NCI-H2171 treated with DMSO at 0.1 percent for 48 hours (cell line): ENCODE measurements at regions not wholly inside any gene's neighbourhood (a gene's known extent, or its start where the extent isn't known, plus 50 kb on each side); places are given as distances from the start of the nearest gene placed in this dataset.
"Not testable (repeated sequence)": the region's sequence is repeated elsewhere in the genome, so short reads cannot be mapped to it uniquely, and the experiment has no call there.

ENCODE experiments used
- DNase-seq: peaks from one replicate; lab custom pipeline; 2025; lab: John Stamatoyannopoulos, UW

GRCh38 chr11:71126401-71126800 lies 126.0 kb downstream of the SHANK2 start:
- not testable (repeated sequence) for DNase-seq

DNA sequence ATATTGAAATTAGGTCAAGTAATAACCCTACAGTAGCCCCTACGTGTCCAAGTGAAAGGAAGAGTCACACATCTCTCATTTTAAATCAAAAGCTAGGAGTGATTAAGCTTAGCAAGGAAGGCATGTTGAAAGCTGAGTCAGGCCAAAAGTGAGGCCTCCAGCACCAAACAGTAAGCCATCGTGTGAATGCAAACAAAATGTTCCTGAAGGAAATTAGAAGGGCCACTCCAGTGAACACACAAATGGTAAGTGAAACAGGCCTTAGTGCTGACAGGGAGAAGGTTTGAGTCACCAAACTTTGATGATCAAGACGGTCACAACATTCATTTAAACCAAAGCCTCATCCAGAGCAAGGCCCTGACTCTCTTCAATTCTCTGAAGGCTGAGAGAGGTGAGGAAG lies 127.2 kb downstream of the SHANK2 start:
- DNase-seq, result no peak

- no peak for DNase-seq
These were observed 128.2 kb downstream of the SHANK2 start for GRCh38 chr11:71124127-71124526.

DNA sequence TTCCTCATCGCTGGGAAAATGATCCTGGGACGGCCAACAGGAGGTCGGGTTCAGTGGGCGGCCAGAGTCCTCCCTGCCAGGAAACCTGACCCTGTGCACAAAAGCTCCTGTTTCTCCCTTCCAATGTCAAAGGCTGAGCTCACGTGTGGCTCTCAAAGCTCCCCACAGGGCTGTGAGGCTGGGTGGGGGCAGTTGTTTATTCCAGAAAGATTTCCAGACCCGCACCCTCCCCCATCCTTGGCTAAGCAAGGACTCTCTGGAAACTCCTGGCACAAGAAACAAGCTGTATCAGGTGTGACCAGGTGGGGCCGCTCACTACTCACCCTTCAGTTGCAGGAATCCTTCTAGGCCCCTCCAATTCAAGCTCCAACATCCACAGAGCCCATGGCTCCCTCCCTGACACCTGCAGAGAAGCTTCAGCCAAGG lies 131.9 kb downstream of the SHANK2 start:
- DNase-seq, result peak; percentile 4

DNA sequence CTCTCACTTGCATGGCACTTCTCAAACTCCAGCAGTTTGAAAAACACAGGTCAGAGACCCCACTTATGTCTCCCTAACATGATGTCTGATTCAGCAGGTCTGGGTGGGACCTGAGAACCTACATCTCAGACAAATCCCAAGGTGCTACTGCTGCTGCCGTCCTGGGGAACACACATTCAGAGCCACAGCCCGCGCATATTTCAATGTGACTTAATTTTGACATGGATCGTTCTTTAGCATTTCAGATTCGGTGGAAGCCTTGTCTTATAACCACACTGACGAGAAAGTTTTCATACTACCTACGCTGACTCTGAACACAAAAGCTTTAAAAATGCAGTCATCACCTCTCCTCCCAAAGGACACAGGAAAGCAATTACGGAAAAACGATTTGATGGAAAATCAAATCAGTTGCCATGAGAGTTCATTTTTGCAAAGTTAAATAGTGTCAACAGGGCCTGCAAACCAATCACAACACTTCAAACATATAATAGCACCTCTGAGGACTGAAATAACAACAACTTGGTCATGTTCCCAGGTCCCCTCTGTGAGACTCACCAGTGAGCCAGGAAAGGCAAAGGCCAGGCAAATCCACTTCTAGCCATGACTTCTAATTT lies 132.6 kb downstream of the SHANK2 start:
- no peak for DNase-seq

DNA sequence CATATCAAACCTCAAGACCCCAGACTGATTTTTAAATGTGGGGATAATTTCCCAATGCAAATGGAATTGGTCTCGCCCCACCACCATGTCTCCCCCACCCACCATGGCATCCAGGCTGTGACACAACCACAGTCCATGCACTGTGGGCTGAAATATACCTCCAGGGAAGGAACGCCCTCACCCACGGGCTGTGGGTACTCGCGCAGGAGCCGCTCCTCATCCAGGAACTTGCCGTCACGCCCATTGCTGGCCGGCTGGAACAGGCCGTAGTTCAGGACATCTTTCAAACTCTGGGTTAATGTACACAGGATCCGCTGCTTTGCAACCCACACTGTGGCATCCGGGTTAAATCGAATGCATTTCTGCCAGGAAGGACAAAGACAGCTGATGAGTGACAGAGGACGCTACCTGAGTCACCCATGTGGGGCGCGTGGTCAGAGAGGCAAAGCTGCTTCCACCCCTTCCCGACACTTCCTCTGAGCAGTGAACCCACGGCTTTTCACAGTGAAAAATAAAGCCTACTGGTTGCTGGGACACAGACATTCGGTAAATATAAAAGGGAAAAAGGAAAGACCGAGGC lies 133.6 kb downstream of the SHANK2 start:
- no peak for DNase-seq

DNA sequence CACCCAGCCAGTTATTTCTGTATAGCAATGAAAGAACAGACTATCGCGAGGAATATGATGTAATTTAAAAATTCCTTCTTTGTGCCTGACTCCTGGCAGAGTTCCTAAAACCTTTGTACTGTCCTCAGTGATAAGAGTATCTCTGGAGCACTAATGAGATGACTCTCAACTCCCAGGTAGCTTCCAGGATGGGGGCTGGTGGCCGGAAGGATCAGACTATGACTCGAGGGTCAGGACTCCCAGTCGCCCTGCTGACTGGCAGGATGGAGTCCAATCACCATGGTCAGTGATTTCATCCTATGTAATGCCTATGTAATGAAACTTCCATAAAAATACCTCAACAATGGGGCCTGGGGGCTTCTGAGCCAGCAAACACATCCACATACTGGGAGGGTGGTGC lies 135.1 kb downstream of the SHANK2 start:
- no peak for DNase-seq

DNA sequence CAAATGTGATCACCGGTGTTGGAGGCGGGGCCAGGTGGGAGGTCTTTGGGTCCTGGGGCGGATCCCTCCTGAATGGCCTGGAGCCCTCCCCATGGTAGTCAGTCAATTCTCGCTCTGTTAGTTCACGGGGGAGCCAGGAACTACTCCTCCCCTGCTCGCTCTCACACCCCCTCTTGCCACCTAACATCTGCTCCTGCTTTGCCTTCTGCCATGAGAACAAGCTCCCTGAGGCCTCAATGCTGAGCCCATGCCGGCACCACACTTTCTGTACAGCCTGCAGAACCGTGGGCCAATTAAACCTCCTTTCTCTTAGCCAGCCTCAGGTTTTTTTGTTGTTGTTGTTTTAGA lies 135.7 kb downstream of the SHANK2 start:
- DNase-seq, result no peak

- no peak for DNase-seq
These were observed 136.3 kb downstream of the SHANK2 start for GRCh38 chr11:71115770-71116692.

DNA sequence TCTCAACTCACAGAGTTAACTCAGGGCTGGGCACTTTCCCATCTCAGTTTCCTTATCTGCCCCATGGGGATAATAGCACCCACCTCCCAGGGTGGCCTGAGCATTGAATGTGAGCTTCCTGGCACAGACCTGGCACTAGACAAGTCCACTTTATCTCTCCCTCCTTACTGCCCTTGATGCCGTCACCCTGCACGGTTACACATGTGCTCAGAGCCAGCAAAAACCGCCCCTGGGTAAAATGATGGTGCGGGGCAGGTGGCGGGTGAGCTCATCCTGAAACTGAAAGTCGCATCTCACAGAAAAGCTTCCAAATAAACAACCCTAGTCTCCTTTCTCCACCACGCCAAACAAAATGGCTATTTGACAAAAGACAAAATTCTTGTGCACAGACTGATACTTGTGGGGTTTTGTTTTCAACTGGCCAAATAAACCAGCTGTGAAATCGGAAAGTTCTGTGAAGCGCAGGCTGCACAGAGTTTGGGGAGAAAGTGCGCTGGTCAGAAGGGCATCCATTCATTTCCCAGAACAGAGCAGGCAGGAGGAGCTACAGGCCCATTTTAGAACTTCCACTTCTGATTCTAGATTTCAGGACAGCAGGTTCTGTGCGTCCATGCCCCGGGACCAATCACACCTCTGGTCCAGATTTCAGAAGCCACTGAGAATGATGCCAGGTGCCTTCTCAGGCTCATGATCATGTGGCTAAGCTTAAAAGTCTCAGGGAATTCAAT lies 138.1 kb downstream of the SHANK2 start:
- DNase-seq, result no peak

- DNase-seq, result peak; percentile 5
These were observed 139.4 kb downstream of the SHANK2 start for GRCh38 chr11:71112990-71113389.

- DNase-seq, result peak; percentile 14
These were observed 139.9 kb downstream of the SHANK2 start for GRCh38 chr11:71112454-71112853.

GRCh38 chr11:71109586-71109985 lies 142.8 kb downstream of the SHANK2 start:
- no peak for DNase-seq

GRCh38 chr11:71109186-71109585 lies 143.2 kb downstream of the SHANK2 start:
- no peak for DNase-seq

- no peak for DNase-seq
These were observed 144.1 kb downstream of the SHANK2 start for GRCh38 chr11:71108013-71108865.

DNA sequence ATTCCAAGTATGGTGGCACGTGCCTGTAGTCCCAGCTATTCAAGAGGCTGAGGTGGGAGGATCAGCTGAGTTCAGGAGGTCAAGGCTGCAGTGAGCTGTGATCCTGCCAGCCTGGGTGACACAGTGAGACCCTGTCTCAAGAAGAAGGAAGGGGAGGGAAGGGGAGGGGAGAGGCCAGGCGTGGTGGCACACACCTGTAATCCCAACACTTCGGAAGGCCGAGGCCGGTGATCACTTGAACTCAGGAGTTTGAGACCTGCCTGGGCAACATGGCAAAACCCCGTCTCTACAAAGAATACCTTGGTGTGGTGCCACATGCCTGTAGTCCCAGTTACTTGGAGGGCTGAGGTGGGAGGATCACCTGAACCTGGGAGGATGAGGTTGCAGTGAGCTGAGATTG lies 145.7 kb downstream of the SHANK2 start:
- no peak for DNase-seq

DNA sequence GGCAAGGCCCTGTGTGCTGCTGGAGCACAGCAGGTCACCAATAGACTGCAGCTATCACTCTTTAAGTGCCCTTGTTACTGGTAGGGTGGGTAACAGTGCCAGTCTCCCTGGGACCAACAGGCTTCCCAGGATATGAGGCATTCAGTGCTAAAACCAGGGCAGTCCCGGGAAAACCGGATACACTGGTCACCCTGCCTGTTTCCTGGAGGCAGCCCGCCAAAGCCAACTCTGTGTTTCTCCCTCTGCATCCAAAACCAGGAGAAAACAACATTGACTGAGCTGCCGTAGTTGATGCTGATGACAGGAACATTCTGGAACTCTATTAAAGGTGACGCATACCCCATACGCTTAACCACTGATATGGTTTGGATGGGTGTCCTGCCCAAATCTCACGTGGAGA lies 149.1 kb downstream of the SHANK2 start:
- DNase-seq, result no peak

DNA sequence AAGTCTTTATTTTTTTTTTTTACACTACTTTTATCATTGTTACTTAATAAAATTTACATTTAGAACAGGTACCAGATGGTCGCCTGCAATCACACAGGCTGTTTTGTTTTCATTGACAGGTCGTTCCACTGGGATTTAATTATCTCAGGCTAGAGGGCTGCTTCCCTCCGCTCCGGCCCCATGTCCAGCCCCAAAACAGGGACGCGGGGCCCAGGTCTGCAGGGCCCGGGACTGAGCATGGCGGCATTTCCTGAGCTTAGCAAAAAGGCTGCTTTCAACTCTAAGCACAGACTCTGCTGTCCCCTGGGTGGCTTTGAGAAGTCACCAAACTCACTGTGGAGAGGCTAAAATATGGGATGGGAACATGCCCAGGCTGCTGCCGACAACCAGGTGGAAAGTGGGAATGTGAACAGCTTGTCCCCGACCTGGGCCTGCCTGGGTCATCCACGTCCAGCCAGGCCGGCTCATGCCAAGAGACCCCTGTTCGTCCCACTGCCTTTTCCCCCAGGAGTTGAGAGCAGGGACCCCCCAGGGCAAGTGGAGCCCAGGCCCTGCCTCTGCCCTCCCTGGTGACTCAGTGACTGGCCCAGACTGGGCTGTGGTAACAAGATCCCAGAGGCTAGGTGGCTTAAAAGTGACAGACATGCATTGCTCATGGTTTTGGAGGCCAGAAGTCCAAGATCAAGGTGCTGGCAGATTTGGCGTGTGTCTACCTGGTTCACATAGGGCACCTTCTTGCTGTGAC lies 150.0 kb downstream of the SHANK2 start:
- peak; percentile 44 for DNase-seq

DNA sequence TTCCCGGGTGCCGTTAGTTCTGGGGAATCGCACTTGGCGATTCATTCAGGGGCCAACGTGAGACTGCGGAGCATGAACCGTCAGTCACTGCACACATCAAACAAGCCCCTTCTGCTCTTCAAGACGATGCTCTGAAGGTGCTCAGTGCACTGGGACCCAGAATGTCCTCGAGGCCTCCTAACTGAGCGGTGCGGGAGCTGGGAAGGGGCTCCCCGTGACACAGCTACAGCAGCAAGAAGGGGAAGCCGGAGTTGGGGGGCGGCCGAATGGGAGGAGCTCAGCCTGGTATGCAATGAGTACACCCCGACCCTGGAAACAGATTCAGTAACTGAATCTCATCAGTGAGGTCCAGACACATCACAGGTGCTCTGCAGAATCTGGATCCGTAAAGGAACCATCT lies 150.8 kb downstream of the SHANK2 start:
- no peak for DNase-seq

DNA sequence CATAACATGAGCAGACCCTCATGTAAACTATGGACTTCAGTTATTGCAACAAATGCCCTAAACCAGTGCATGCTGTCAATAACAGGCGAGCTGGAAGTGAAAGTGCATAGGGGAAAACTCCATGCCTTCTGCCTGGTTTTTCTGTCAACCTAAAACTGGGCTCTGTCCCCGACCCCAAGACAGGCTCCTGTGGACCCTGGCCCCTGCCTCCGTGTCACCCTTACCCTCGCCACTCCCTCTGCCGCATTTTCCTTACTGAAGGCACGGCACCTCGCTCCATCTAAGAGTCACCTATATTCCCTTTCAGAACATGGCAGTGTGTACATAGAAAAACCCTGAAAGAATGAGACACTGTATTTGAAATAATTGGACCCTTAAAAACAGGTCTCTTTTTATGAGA lies 151.3 kb downstream of the SHANK2 start:
- DNase-seq, result no peak

DNA sequence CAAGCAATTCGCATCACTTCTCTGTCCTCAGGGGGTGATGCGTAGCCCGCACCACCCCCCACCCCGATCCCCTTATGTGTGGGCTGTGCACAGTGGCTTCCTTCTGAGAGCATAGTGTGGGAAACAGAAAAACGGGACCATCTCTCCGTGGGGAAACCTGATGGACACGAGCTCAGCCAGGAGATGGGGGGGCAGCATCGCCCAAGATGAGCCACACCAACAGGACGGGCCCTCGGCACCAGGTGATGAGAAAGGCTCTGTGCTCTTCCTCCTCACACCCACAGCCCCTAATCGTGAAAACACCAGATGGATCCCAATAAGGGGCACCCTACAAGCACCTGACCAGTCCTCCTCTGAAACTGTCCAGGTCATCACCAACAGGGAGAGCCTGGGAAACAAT lies 153.6 kb downstream of the SHANK2 start:
- DNase-seq, result no peak
